CD4-positive, alpha-beta memory T cell (primary cell): ENCODE measurements at regions not wholly inside any gene's neighbourhood (a gene's known extent, or its start where the extent isn't known, plus 50 kb on each side); places are given as distances from the start of the nearest gene placed in this dataset.
A peak's percentile ranks its signal among the peaks of the same experiment; 100 is the strongest.
"Not testable (repeated sequence)": the region's sequence is repeated elsewhere in the genome, so short reads cannot be mapped to it uniquely, and the experiment has no call there.

Experiments used
- CTCF ChIA-PET: fragments of 350-600 bp; sonication (Branson Sonifier 250); formaldehyde crosslinking; loops from one replicate; lab custom pipeline; 2021; ENCODE audit warnings: inconsistent platforms; ENCODE audit not compliant: partially characterized antibody; lab: Charles Lee
- POLR2A ChIA-PET: fragments of 350-600 bp; sonication (Branson Sonifier 250); formaldehyde crosslinking; loops from one replicate; lab custom pipeline; 2021; ENCODE audit not compliant: partially characterized antibody; lab: Charles Lee
- DNase-seq, 5 donors: peaks; one replicate each; pipeline versions ENCODE4 v3.0.0 to v3.0.0-alpha.2; 2020 to 2022; ENCODE audit warnings: mixed read lengths in 1 of 5
- H3K27ac ChIP-seq: one replicate; pipeline ENCODE4 v1.7.0; 2013; ENCODE audit warnings: low read depth, low read length
- H3K27me3 ChIP-seq: 2 replicates; pipeline ENCODE4 v1.7.0; 2013; ENCODE audit warnings: mild to moderate bottlenecking, low read length, moderate library complexity; ENCODE audit not compliant: insufficient read depth
- H3K36me3 ChIP-seq: 2 replicates; pipeline ENCODE4 v1.7.0; 2013; ENCODE audit warnings: mild to moderate bottlenecking, low read length, moderate library complexity; ENCODE audit not compliant: insufficient read depth
- H3K4me1 ChIP-seq: 2 replicates; pipeline ENCODE4 v1.7.0; 2013; ENCODE audit warnings: mild to moderate bottlenecking, low read length, moderate library complexity; ENCODE audit not compliant: insufficient read depth
- H3K4me3 ChIP-seq, 2 donors: one replicate each; pipeline ENCODE4 v1.7.0; 2013; ENCODE audit warnings: low read length in 2 of 2, mild to moderate bottlenecking in 1 of 2
- H3K9me3 ChIP-seq, 2 donors: one replicate each; pipeline ENCODE4 v1.7.0; 2013; ENCODE audit warnings: low read length in 2 of 2, control low read depth in 1 of 2; ENCODE audit not compliant: control insufficient read depth in 1 of 2
- H3K27ac Mint-ChIP-seq, 7 donors: one replicate each; pipeline ENCODE4 v1.8.0; 2020 to 2021; ENCODE audit warnings: mixed read lengths in 7 of 7, mild to moderate bottlenecking in 6 of 7, inconsistent platforms in 3 of 7, moderate library complexity in 3 of 7
- H3K27me3 Mint-ChIP-seq, 2 donors: one replicate each; pipeline ENCODE4 v1.8.0; 2020 to 2021; ENCODE audit warnings: mixed read lengths in 2 of 2
- H3K36me3 Mint-ChIP-seq, 2 donors: one replicate each; pipeline ENCODE4 v1.8.0; 2020 to 2021; ENCODE audit warnings: mixed read lengths in 2 of 2, inconsistent platforms in 1 of 2, mild to moderate bottlenecking in 1 of 2
- H3K4me1 Mint-ChIP-seq, 4 donors: one replicate each; pipeline ENCODE4 v1.8.0; 2020 to 2021; ENCODE audit warnings: mixed read lengths in 4 of 4, mild to moderate bottlenecking in 1 of 4
- H3K4me3 Mint-ChIP-seq, 8 donors: one replicate each; pipeline ENCODE4 v1.8.0; 2020 to 2021; ENCODE audit warnings: mixed read lengths in 8 of 8, mild to moderate bottlenecking in 7 of 8, moderate library complexity in 6 of 8, inconsistent platforms in 3 of 8
- H3K9me3 Mint-ChIP-seq, 8 donors: one replicate each; pipeline ENCODE4 v1.8.0; 2020 to 2021; ENCODE audit warnings: mixed read lengths in 8 of 8, mild to moderate bottlenecking in 5 of 8, inconsistent platforms in 3 of 8, moderate library complexity in 1 of 8
- intact Hi-C: fragments of 100-400 bp; cut with micrococcal nuclease; formaldehyde crosslinking; loops from one replicate; pipeline ENCODE4 v1.15.1; 2023

- peak overlapping the region in 6 of 7 donors; percentile 53 to 86 (median 74) for H3K27ac Mint-ChIP-seq
- H3K36me3 Mint-ChIP-seq, CTCF ChIA-PET, H3K9me3 Mint-ChIP-seq, H3K27ac ChIP-seq, H3K4me1 ChIP-seq, POLR2A ChIA-PET, H3K36me3 ChIP-seq, intact Hi-C loops, H3K9me3 ChIP-seq, H3K27me3 Mint-ChIP-seq, H3K4me3 ChIP-seq, H3K27me3 ChIP-seq: not testable (repeated sequence)
- peaks cover 5 to 12% (median 6%) of the 10 kb centered on the region in 4 donors for H3K4me1 Mint-ChIP-seq
- peak; percentile 26 to 51 (median 36) for DNase-seq
- H3K4me3 Mint-ChIP-seq = peak overlapping the region in 4 of 8 donors; percentile 8 to 64 (median 30)
Measured at GRCh38 chr1:145191272-145191675, 50.7 kb downstream of the PPIAL4D start.

- H3K36me3 Mint-ChIP-seq, H3K9me3 Mint-ChIP-seq, POLR2A ChIA-PET, H3K4me1 ChIP-seq, CTCF ChIA-PET, intact Hi-C loops, H3K9me3 ChIP-seq, H3K4me3 ChIP-seq, H3K27me3 ChIP-seq, H3K27me3 Mint-ChIP-seq, H3K36me3 ChIP-seq, H3K27ac ChIP-seq: not testable (repeated sequence)
- peak overlapping the region; percentile 76 to 95 (median 85) for H3K27ac Mint-ChIP-seq
- peak overlapping the region in 5 of 8 donors; percentile 49 to 69 (median 61) for H3K4me3 Mint-ChIP-seq
- peaks cover 5 to 12% (median 6%) of the 10 kb centered on the region in 4 donors for H3K4me1 Mint-ChIP-seq
- peak in 1 of 5 donors; percentile 10 for DNase-seq
Measured at GRCh38 chr1:145189543-145190030, 52.4 kb downstream of the PPIAL4D start.

GRCh38 chr1:145188869-145189542 lies 53.0 kb downstream of the PPIAL4D start:
- H3K4me1 ChIP-seq, H3K27me3 ChIP-seq, H3K36me3 Mint-ChIP-seq, H3K36me3 ChIP-seq, H3K27me3 Mint-ChIP-seq, H3K9me3 Mint-ChIP-seq, H3K4me3 ChIP-seq, CTCF ChIA-PET, H3K27ac ChIP-seq, intact Hi-C loops, H3K9me3 ChIP-seq, POLR2A ChIA-PET: not testable (repeated sequence)
- Mint-ChIP-seq H3K4me1 (peaks cover 4 to 12% (median 6%) of the 10 kb centered on the region in 4 donors), H3K27ac (peak overlapping the region; percentile 76 to 95 (median 85)), H3K4me3 (peak overlapping the region in 6 of 8 donors; percentile 9 to 69 (median 57))
- peak in 2 of 5 donors; percentile 10 to 43 for DNase-seq

- H3K27ac ChIP-seq, H3K36me3 Mint-ChIP-seq, H3K27me3 ChIP-seq, intact Hi-C loops, H3K4me3 ChIP-seq, POLR2A ChIA-PET, H3K9me3 Mint-ChIP-seq, H3K27me3 Mint-ChIP-seq, H3K4me1 ChIP-seq, CTCF ChIA-PET, H3K4me3 Mint-ChIP-seq, H3K36me3 ChIP-seq, H3K9me3 ChIP-seq: not testable (repeated sequence)
- Mint-ChIP-seq H3K4me1 (peaks cover 3 to 11% (median 6%) of the 10 kb centered on the region in 4 donors), H3K27ac (peak overlapping the region in 4 of 7 donors; percentile 31 to 70 (median 57))
- peak in 4 of 5 donors; percentile 30 to 43 (median 36) for DNase-seq
Measured at GRCh38 chr1:145182606-145183413, 59.2 kb downstream of the PPIAL4D start.

GRCh38 chr1:145176285-145176925 lies 65.6 kb downstream of the PPIAL4D start:
- H3K9me3 Mint-ChIP-seq, H3K27ac Mint-ChIP-seq, H3K4me3 ChIP-seq, H3K36me3 ChIP-seq, H3K27me3 Mint-ChIP-seq, H3K36me3 Mint-ChIP-seq, H3K27ac ChIP-seq, H3K4me1 Mint-ChIP-seq, intact Hi-C loops, H3K4me3 Mint-ChIP-seq, POLR2A ChIA-PET, H3K27me3 ChIP-seq, CTCF ChIA-PET, H3K4me1 ChIP-seq, H3K9me3 ChIP-seq: not testable (repeated sequence)
- peak in 2 of 5 donors; percentile 30 to 36 for DNase-seq

GRCh38 chr1:145174377-145174776 lies 67.6 kb downstream of the PPIAL4D start:
- H3K27me3 ChIP-seq, H3K4me3 ChIP-seq, H3K4me1 Mint-ChIP-seq, CTCF ChIA-PET, H3K9me3 Mint-ChIP-seq, intact Hi-C loops, H3K27ac ChIP-seq, H3K4me3 Mint-ChIP-seq, H3K27me3 Mint-ChIP-seq, POLR2A ChIA-PET, H3K27ac Mint-ChIP-seq, H3K9me3 ChIP-seq, H3K4me1 ChIP-seq, H3K36me3 Mint-ChIP-seq, DNase-seq, H3K36me3 ChIP-seq: not testable (repeated sequence)

- H3K27me3 ChIP-seq, H3K36me3 Mint-ChIP-seq, H3K27ac ChIP-seq, H3K4me3 ChIP-seq, intact Hi-C loops, CTCF ChIA-PET, H3K36me3 ChIP-seq, H3K4me1 Mint-ChIP-seq, H3K4me1 ChIP-seq, H3K9me3 Mint-ChIP-seq, H3K9me3 ChIP-seq, DNase-seq, POLR2A ChIA-PET, H3K27me3 Mint-ChIP-seq: not testable (repeated sequence)
- H3K4me3 Mint-ChIP-seq = peak overlapping the region in 2 of 8 donors; percentile 21 to 71
- H3K27ac Mint-ChIP-seq = peak overlapping the region in 2 of 7 donors; percentile 18 to 50
Measured at GRCh38 chr1:145168220-145168848, 72.6 kb downstream of the FAM72D start.
